ENCODE measurements at regions not wholly inside any gene's neighbourhood (a gene's known extent, or its start where the extent isn't known, plus 50 kb on each side); places are given as distances from the start of the nearest gene placed in this dataset.

DNA sequence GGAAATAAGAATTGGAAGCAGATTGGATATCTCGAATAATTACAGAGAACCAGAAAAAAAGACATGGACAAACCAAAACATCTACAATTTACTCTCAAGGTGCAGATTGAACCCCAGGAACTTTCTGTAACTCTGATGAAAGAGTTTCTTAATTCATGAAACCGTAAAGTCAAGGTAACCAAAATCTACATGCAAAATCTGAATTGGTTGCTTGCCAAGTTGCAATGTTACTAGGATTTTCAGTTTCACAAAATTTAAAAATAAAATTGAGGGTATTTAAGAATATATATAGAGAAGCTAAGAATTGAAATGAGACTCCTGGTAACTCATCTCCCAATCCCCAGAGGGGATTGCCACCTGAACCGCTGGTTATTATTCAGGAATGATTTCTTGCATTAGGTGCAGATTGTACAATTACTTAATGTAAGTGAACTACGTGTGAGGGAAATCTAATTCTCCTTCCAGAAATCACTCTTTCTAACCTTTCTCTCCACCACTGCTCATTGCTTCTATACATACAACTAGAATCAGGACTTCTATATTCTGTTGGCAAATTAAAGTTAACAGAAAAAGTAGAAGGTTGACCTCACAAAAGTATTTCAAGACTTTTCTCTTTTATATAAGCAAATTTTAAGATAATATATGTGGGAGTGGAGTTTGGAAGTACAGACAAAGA lies 221.5 kb upstream of the NDST4 start:
- no peak for DNase-seq (ENCODE audit: low spot score)
- Histone ChIP-seq H3K27me3 (no peaks in the 10 kb centered on the region), H3K9me3 (no peaks in the 10 kb centered on the region), H3K27ac (no peak overlapping the region), H3K4me1 (no peaks in the 10 kb centered on the region), H3K36me3 (no peaks in the 10 kb centered on the region), H3K4me3 (no peak overlapping the region)
- TF ChIP-seq, protein P1, sequence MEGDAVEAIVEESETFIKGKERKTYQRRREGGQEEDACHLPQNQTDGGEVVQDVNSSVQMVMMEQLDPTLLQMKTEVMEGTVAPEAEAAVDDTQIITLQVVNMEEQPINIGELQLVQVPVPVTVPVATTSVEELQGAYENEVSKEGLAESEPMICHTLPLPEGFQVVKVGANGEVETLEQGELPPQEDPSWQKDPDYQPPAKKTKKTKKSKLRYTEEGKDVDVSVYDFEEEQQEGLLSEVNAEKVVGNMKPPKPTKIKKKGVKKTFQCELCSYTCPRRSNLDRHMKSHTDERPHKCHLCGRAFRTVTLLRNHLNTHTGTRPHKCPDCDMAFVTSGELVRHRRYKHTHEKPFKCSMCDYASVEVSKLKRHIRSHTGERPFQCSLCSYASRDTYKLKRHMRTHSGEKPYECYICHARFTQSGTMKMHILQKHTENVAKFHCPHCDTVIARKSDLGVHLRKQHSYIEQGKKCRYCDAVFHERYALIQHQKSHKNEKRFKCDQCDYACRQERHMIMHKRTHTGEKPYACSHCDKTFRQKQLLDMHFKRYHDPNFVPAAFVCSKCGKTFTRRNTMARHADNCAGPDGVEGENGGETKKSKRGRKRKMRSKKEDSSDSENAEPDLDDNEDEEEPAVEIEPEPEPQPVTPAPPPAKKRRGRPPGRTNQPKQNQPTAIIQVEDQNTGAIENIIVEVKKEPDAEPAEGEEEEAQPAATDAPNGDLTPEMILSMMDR (IDR thresholded peaks at IDR 0.05) = no peak

DNA sequence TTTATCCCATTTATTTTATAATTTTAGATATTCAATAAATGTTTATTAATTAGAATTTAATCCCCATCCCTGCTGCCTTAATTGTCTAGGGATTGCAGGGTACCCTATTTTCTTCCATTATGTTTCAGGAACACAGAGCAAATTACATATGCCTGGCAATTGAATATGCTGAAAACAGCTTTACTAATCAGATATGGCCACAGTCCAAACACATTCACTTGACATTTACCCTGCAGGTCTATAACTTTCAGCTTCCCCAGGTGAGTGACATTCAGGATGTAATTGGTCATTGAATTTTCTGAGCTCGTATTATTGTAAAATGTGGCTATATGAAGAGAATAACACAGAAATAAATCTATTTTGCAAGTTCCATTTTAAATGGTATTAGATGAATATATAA lies 218.7 kb upstream of the NDST4 start:
- no peaks in the 10 kb centered on the region for H3K27me3 ChIP-seq
- no peak for DNase-seq (ENCODE audit: low spot score)
- no peaks in the 10 kb centered on the region for H3K9me3 ChIP-seq
- no peaks in the 10 kb centered on the region for H3K36me3 ChIP-seq
- no peak overlapping the region for H3K4me3 ChIP-seq
- TF ChIP-seq, protein P1 (IDR thresholded peaks at IDR 0.05) = no peak
- H3K4me1 ChIP-seq = no peaks in the 10 kb centered on the region
- no peak overlapping the region for H3K27ac ChIP-seq

DNA sequence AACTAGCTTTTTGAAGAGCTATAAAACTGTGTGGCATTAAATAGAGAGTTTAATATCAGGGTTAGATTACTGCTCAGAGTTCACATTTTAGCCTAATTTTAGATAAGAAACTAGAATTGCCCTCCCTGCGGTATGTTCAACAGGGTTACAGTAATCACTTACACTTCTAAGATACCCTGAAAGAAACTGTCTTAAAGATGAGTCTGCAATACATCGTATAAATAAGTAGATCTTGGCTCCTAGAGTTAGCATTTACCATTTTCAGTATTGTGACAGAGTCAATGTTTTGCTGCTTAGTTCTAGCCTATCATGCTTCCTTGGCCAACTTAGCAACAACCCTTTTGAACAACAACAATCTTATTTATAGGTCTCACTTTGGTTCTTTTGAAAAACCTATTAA lies 217.8 kb upstream of the NDST4 start:
- DNase-seq (ENCODE audit: low spot score) = no peak
- TF ChIP-seq, protein P1 (IDR thresholded peaks at IDR 0.05) = no peak
- H3K36me3 ChIP-seq = no peaks in the 10 kb centered on the region

DNA sequence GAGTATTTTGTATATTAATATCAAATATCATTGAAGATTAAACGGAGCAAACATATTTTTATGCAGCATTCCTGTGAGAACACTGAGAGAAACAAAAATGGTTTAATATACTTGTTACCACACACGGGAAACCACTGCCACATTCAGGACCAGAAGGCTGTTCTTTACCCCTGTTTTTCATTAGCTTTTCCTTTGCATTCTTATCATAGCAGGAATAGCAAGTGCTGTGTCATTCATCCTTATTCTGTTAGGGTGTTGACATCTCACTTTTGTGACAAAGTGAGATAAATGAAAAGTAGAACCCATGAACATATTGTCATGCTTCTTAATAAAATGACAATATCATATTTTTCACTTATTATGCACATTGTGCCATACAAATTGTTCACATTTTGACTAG lies 212.4 kb upstream of the NDST4 start:
- no peak overlapping the region for H3K4me3 ChIP-seq
- no peaks in the 10 kb centered on the region for H3K9me3 ChIP-seq
- TF ChIP-seq, protein P1 (IDR thresholded peaks at IDR 0.05) = no peak
- H3K27me3 ChIP-seq = no peaks in the 10 kb centered on the region
- H3K4me1 ChIP-seq = no peaks in the 10 kb centered on the region
- no peaks in the 10 kb centered on the region for H3K36me3 ChIP-seq
- H3K27ac ChIP-seq = no peak overlapping the region
- DNase-seq (ENCODE audit: low spot score) = no peak

More for the DNA sequence above, 217.8 kb upstream of the NDST4 start:
- Histone ChIP-seq H3K27me3 (no peaks in the 10 kb centered on the region), H3K4me3 (no peak overlapping the region), H3K27ac (no peak overlapping the region), H3K4me1 (no peaks in the 10 kb centered on the region), H3K9me3 (no peaks in the 10 kb centered on the region)

DNA sequence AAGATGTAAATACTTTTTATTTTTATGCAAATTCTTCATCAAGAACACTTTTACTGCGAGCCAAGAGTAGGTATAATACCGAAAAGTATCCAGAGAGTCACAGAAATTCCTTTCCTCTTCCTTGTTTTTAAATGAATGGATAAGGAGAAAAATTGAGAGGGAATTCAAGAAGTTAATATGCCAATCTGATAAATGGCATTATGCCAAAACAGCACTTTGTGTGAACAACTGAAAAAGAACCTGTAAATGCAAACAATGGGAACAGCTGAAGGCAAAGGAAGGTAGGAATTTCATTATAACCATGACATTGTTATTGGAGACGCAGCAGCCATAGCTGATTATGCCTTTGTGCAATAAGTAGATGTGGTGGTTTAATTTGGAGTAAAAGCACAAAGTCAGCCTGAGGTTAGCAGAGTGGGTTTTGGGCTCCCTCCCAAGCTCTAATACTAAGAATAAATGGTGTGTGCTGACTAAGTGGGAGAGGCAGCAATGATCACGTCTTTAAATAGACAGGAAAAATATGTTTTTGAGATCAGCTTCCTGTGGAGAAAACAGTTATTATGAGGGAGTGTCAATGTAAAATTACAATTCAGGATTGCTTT lies 209.8 kb upstream of the NDST4 start:
- H3K4me1 ChIP-seq = no peaks in the 10 kb centered on the region
- H3K4me3 ChIP-seq = no peak overlapping the region
- H3K36me3 ChIP-seq = no peaks in the 10 kb centered on the region
- TF ChIP-seq, protein P1 (IDR thresholded peaks at IDR 0.05) = no peak
- no peak overlapping the region for H3K27ac ChIP-seq
- H3K27me3 ChIP-seq = no peaks in the 10 kb centered on the region
- H3K9me3 ChIP-seq = no peaks in the 10 kb centered on the region
- DNase-seq (ENCODE audit: low spot score) = no peak

DNA sequence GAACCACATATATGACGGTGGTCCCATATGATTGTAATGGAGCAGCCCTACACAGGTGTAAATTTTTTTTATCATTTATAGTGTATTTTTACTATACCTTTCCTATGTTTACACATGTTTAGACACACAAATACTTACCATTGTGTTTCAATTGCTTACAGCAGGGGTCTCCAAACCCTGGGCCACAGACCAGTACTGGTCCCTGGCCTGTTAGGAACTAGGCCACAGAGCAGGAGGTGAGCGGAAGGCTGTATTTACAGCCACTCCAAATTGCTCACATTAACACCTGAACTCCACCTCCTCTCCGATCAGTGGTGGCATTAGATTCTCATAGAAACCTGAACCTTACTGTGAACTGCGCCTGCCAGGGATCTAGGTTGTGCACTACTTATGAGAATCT lies 201.8 kb upstream of the NDST4 start:
- H3K4me3 ChIP-seq = no peak overlapping the region
- DNase-seq (ENCODE audit: low spot score) = no peak
- TF ChIP-seq, protein P1 (IDR thresholded peaks at IDR 0.05) = no peak
- no peaks in the 10 kb centered on the region for H3K36me3 ChIP-seq
- H3K27me3 ChIP-seq = no peaks in the 10 kb centered on the region
- H3K9me3 ChIP-seq = no peaks in the 10 kb centered on the region
- H3K4me1 ChIP-seq = no peaks in the 10 kb centered on the region
- H3K27ac ChIP-seq = no peak overlapping the region

Data from right atrium auricular region (tissue), 2 donors.